HG03460 (cell line): ENCODE measurements at regions not wholly inside any gene's neighbourhood (a gene's known extent, or its start where the extent isn't known, plus 50 kb on each side); places are given as distances from the start of the nearest gene placed in this dataset.

Source experiments
- ATAC-seq: cut with Tn5 transposase; IDR thresholded peaks from one replicate; pipeline ENCODE4 v1.9.1; 2021; ENCODE audit not compliant: unreplicated experiment

GRCh38 chr1:229817936-229818335, 191.9 kb downstream of the URB2 start:
- no peak for ATAC-seq

GRCh38 chr1:229819091-229819490, 193.0 kb downstream of the URB2 start:
- no peak for ATAC-seq

GRCh38 chr1:229822026-229822425, 196.0 kb downstream of the URB2 start:
- no peak for ATAC-seq

GRCh38 chr1:229825042-229825441, 199.0 kb downstream of the URB2 start:
- ATAC-seq = no peak

GRCh38 chr1:229828461-229828860, 202.4 kb downstream of the URB2 start:
- ATAC-seq = no peak

GRCh38 chr1:229832695-229833094, 206.6 kb downstream of the URB2 start:
- no peak for ATAC-seq

- no peak for ATAC-seq
Observed at GRCh38 chr1:229834230-229834629, 208.2 kb downstream of the URB2 start.

GRCh38 chr1:229835226-229835625, 209.2 kb downstream of the URB2 start:
- ATAC-seq = no peak

- ATAC-seq = no peak
Observed at GRCh38 chr1:229836324-229836723, 210.3 kb downstream of the URB2 start.

GRCh38 chr1:229838204-229838603, 212.2 kb downstream of the URB2 start:
- no peak for ATAC-seq

GRCh38 chr1:229839800-229840199, 213.8 kb downstream of the URB2 start:
- no peak for ATAC-seq

GRCh38 chr1:229841230-229841629, 215.2 kb downstream of the URB2 start:
- no peak for ATAC-seq

GRCh38 chr1:229842302-229843255, 216.5 kb downstream of the URB2 start:
- no peak for ATAC-seq

GRCh38 chr1:229843627-229844238, 217.7 kb downstream of the URB2 start:
- no peak for ATAC-seq

- ATAC-seq = no peak
Observed at GRCh38 chr1:229844675-229845074, 218.6 kb downstream of the URB2 start.

GRCh38 chr1:229845410-229846138, 219.5 kb downstream of the URB2 start:
- no peak for ATAC-seq

GRCh38 chr1:229846351-229846750, 220.3 kb downstream of the URB2 start:
- no peak for ATAC-seq

- ATAC-seq = no peak
Observed at GRCh38 chr1:229848752-229849677, 218.0 kb upstream of the GALNT2 start.

- ATAC-seq = no peak
Observed at GRCh38 chr1:229851511-229851910, 215.5 kb upstream of the GALNT2 start.

GRCh38 chr1:229853751-229854150, 213.3 kb upstream of the GALNT2 start:
- ATAC-seq = no peak

- no peak for ATAC-seq
Observed at GRCh38 chr1:229854620-229855019, 212.4 kb upstream of the GALNT2 start.
